ENCODE measurements at regions not wholly inside any gene's neighbourhood (a gene's known extent, or its start where the extent isn't known, plus 50 kb on each side); places are given as distances from the start of the nearest gene placed in this dataset.

GRCh38 chr4:115844180-115844579 is 730.8 kb upstream of the NDST4 start:
- Histone ChIP-seq H3K27ac (no peak overlapping the region), H3K4me3 (replicated peaks in 1 of 3) (no peak overlapping the region), H3K27me3 (no peaks in the 10 kb centered on the region), H3K36me3 (no peaks in the 10 kb centered on the region), H3K4me1 (no peaks in the 10 kb centered on the region), H3K9me3 (no peaks in the 10 kb centered on the region)
- WGBS, 2 donors, result 87 to 89% methylated on average over 2 of the region's 2 CpGs
- no peak for DNase-seq
- no peak for TF ChIP-seq POLR2A (IDR thresholded peaks at IDR 0.05)
- no peak for TF ChIP-seq CTCF (IDR thresholded peaks at IDR 0.05)
- intact Hi-C loops (cut with DNase I), result no loop called here

GRCh38 chr4:115841871-115842270 is 728.5 kb upstream of the NDST4 start:
- TF ChIP-seq CTCF (IDR thresholded peaks at IDR 0.05) (no peak), POLR2A (IDR thresholded peaks at IDR 0.05) (no peak)
- Histone ChIP-seq H3K36me3 (no peaks in the 10 kb centered on the region), H3K27me3 (no peaks in the 10 kb centered on the region), H3K4me3 (replicated peaks in 1 of 3) (no peak overlapping the region), H3K9me3 (no peaks in the 10 kb centered on the region), H3K27ac (no peak overlapping the region), H3K4me1 (no peaks in the 10 kb centered on the region)
- no peak for DNase-seq
- intact Hi-C loops (cut with DNase I), result no loop called here

- no peak for DNase-seq
- Histone ChIP-seq H3K4me1 (no peaks in the 10 kb centered on the region), H3K27me3 (no peaks in the 10 kb centered on the region), H3K27ac (no peak overlapping the region), H3K4me3 (replicated peaks in 1 of 3) (no peak overlapping the region), H3K36me3 (no peaks in the 10 kb centered on the region), H3K9me3 (no peaks in the 10 kb centered on the region)
- intact Hi-C loops (cut with DNase I), result no loop called here
- no peak for TF ChIP-seq POLR2A (IDR thresholded peaks at IDR 0.05)
- no peak for TF ChIP-seq CTCF (IDR thresholded peaks at IDR 0.05)
- WGBS, 2 donors, result 51 to 74% methylated on average over 2 to 3 of the region's 3 CpGs
Observed at GRCh38 chr4:115834441-115834840, 721.0 kb upstream of the NDST4 start.

- Histone ChIP-seq H3K27me3 (no peaks in the 10 kb centered on the region), H3K9me3 (no peaks in the 10 kb centered on the region), H3K27ac (no peak overlapping the region), H3K4me3 (replicated peaks in 1 of 3) (no peak overlapping the region), H3K36me3 (no peaks in the 10 kb centered on the region), H3K4me1 (no peaks in the 10 kb centered on the region)
- intact Hi-C loops (cut with DNase I), result no loop called here
- 91 to 97% methylated on average over 1 of the region's 1 CpG for WGBS, 2 donors
- TF ChIP-seq POLR2A (IDR thresholded peaks at IDR 0.05) (no peak), CTCF (IDR thresholded peaks at IDR 0.05) (no peak)
- DNase-seq, result no peak
Observed at GRCh38 chr4:115824630-115825029, 711.2 kb upstream of the NDST4 start.

GRCh38 chr4:115803825-115804224 is 690.4 kb upstream of the NDST4 start:
- Histone ChIP-seq H3K27me3 (no peaks in the 10 kb centered on the region), H3K36me3 (no peaks in the 10 kb centered on the region), H3K27ac (no peak overlapping the region), H3K4me3 (replicated peaks in 1 of 3) (no peak overlapping the region), H3K4me1 (no peaks in the 10 kb centered on the region), H3K9me3 (no peaks in the 10 kb centered on the region)
- TF ChIP-seq POLR2A (IDR thresholded peaks at IDR 0.05) (no peak), CTCF (IDR thresholded peaks at IDR 0.05) (no peak)
- intact Hi-C loops (cut with DNase I), result no loop called here
- DNase-seq, result no peak
